GM18873 (cell line): ENCODE measurements at regions not wholly inside any gene's neighbourhood (a gene's known extent, or its start where the extent isn't known, plus 50 kb on each side); places are given as distances from the start of the nearest gene placed in this dataset.
"Not testable (repeated sequence)": the region's sequence is repeated elsewhere in the genome, so short reads cannot be mapped to it uniquely, and the experiment has no call there.

ENCODE experiments used
- ATAC-seq: cut with Tn5 transposase; IDR thresholded peaks from one replicate; pipeline ENCODE4 v1.9.1; 2021; ENCODE audit warnings: mild to moderate bottlenecking, moderate library complexity, moderate number of reproducible peaks; ENCODE audit not compliant: unreplicated experiment, low FRiP score

GRCh38 chr3:152574461-152575079 is 260.4 kb upstream of the P2RY1 start:
- ATAC-seq, result peak; percentile 68

GRCh38 chr3:152578769-152579168 is 256.2 kb upstream of the P2RY1 start:
- no peak for ATAC-seq

GRCh38 chr3:152581951-152582350 is 253.0 kb upstream of the P2RY1 start:
- ATAC-seq, result no peak

- no peak for ATAC-seq
These were observed 251.0 kb upstream of the P2RY1 start for GRCh38 chr3:152583963-152584362.

GRCh38 chr3:152586974-152587373 is 248.0 kb upstream of the P2RY1 start:
- no peak for ATAC-seq

- no peak for ATAC-seq
These were observed 247.1 kb upstream of the P2RY1 start for GRCh38 chr3:152587861-152588260.

- no peak for ATAC-seq
These were observed 245.3 kb upstream of the P2RY1 start for GRCh38 chr3:152589644-152590043.

- ATAC-seq, result no peak
These were observed 243.4 kb upstream of the P2RY1 start for GRCh38 chr3:152591515-152591914.

- no peak for ATAC-seq
These were observed 241.7 kb upstream of the P2RY1 start for GRCh38 chr3:152593242-152593641.

- ATAC-seq, result peak; percentile 100
These were observed 238.7 kb upstream of the P2RY1 start for GRCh38 chr3:152595975-152596821.

- ATAC-seq, result not testable (repeated sequence)
These were observed 238.1 kb upstream of the P2RY1 start for GRCh38 chr3:152596832-152597231.

- ATAC-seq, result no peak
These were observed 228.8 kb upstream of the P2RY1 start for GRCh38 chr3:152606146-152606545.

GRCh38 chr3:152607179-152607578 is 227.8 kb upstream of the P2RY1 start:
- ATAC-seq, result no peak

GRCh38 chr3:152608696-152609594 is 226.0 kb upstream of the P2RY1 start:
- ATAC-seq, result no peak

GRCh38 chr3:152609891-152610290 is 225.0 kb upstream of the P2RY1 start:
- no peak for ATAC-seq

GRCh38 chr3:152610622-152611021 is 224.3 kb upstream of the P2RY1 start:
- no peak for ATAC-seq

GRCh38 chr3:152611905-152612304 is 223.0 kb upstream of the P2RY1 start:
- no peak for ATAC-seq

- ATAC-seq, result no peak
These were observed 221.1 kb upstream of the P2RY1 start for GRCh38 chr3:152613851-152614250.

GRCh38 chr3:152615681-152616080 is 219.2 kb upstream of the P2RY1 start:
- ATAC-seq, result no peak

GRCh38 chr3:152617609-152618008 is 217.3 kb upstream of the P2RY1 start:
- ATAC-seq, result no peak

- ATAC-seq, result no peak
These were observed 216.4 kb upstream of the P2RY1 start for GRCh38 chr3:152618529-152618928.
